ENCODE measurements at regions not wholly inside any gene's neighbourhood (a gene's known extent, or its start where the extent isn't known, plus 50 kb on each side); places are given as distances from the start of the nearest gene placed in this dataset.

- no peak for DNase-seq
These were observed 1142.0 kb upstream of the TMEFF2 start for GRCh38 chr2:193336781-193337180.

GRCh38 chr2:193334401-193334800, 1139.7 kb upstream of the TMEFF2 start:
- DNase-seq: no peak

DNA sequence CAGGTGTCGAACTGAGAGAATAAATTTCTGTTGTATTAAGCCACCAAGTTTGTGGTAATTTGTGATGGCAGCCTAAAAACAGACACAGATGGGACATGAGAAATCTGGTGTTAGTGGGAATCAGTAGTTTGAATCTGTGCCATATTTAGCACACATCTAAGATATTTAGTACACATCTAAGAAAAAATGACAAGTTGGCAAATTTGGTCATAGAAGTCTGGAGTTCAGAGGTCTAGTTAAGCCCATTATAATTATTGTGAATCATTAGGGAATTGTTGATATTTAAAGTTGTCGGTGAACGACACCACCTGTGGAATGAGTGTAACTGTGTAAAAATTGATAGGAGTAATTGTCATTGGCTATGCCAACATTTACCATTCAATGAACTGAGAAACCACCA, 1138.8 kb upstream of the TMEFF2 start:
- DNase-seq: no peak

DNA sequence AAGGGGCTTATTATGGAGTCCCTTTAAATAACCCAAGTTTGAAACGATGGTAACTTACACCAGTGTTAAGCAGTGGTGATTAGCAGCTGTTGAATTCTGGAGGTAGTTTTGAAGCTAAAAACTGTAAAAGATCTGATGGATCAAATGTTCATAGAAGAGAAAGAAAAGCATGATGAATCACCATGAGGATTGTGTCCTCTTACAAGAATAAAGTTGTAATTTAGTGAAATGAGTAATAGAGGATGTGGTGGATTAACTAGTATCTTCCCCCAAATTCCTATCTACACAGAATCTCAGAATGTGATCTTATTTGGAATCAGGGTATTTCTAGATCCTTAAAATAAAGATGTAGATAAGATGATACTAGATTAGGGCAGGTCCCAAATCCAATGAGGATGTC, 1138.2 kb upstream of the TMEFF2 start:
- DNase-seq: no peak

DNA sequence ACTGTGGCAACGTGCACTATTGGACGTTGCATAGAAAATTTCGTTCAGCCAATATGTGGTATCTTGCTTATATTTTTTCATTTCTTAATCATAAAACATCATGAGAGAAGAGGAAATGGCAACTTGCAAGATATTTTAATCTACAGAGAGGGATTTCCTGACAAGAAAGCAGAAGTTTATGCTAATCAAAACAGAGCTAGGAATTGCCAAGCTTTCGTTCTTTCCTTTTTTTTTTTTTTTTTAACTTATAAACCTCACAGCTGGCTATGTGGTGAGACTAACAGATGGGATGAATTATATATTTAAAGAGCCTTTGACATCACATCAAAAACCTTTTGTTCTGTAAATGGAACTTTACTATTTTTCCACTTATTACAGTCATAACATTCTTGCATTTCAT, 1136.9 kb upstream of the TMEFF2 start:
- no peak for DNase-seq

- DNase-seq: no peak
These were observed 1131.6 kb upstream of the TMEFF2 start for GRCh38 chr2:193326296-193326695.

DNA sequence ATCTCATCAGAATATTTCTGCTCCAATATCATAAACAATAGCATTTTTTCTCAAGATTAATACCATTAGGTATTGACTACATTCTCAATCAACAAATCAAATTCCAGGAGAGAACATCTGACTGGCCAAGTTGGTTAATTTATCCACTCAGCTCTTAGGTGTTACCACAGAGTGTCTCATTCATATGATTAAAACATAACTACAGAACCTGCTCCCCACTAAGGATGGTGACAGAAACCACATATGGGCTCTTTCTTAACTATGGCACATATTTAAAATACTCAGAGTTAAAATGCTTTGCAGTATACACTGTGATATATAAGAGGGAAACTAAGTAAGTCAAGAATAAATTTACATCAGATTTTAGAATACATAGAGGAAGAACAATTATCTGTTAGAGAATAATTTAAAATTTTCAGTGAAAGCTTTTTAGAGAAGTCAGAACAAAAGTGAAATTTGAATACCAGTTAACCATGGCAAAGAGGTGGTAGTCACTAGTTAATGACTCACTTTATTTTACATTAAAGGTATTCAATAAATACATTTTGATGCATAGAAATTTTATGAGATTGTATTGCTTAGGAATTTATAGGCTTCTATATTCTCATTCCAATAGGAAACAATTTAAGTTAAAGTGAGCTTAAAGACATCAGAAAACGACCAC, 1120.8 kb upstream of the TMEFF2 start:
- no peak for DNase-seq

DNA sequence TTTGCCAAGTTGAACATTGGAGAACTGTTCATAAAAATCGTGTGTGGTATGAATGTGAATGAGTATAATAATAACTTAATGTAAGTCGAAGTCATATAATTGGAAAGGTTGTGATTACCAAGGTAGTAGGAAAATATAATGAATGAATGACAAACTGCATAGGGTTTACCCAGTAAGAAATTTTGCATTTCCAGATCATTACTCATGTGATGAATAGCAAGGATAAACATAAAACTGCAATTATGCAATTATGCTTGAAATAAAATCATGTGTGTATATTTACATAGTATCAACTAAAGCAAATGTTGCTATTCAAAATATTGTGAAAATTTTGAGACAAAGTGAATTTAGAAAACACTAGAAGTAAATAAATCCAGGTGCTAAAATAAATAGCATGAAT, 1108.7 kb upstream of the TMEFF2 start:
- no peak for DNase-seq

DNA sequence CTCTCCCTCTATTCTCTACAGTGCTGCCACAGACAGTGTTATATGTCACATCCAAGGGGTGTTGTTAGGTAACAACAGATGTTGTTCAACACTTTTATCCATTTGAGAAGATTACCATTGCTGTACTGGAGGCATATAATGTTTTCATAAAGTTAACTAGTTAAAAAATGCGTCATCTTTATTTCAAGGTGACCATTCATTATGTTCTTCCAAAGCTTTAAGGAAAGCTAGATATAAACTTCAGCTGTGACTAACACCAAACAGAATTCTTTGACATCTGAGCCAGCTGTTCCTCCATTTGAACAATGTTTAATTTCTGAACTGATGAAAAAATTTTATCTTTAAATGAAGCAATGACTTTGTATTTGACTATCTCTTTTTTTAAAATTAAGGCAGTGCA, 1099.6 kb upstream of the TMEFF2 start:
- no peak for DNase-seq

DNA sequence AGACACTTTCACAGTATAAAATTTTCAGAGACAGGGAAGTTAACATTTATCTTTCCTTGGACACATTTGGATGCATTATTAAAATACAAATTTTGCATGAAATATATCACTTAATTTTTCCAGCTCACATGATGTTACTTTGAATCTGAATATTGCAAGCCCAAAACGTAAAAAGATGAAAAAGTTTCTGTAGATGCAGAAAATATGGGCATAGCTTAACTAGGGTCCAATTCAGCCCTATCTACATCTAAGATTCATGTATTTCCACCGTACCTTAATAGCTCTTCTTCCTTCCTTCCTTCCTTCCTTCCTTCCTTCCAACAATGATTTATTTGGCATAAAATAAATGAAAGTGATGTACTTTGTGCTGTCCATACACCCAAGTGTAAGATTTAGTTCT, 1084.6 kb upstream of the TMEFF2 start:
- no peak for DNase-seq

DNA sequence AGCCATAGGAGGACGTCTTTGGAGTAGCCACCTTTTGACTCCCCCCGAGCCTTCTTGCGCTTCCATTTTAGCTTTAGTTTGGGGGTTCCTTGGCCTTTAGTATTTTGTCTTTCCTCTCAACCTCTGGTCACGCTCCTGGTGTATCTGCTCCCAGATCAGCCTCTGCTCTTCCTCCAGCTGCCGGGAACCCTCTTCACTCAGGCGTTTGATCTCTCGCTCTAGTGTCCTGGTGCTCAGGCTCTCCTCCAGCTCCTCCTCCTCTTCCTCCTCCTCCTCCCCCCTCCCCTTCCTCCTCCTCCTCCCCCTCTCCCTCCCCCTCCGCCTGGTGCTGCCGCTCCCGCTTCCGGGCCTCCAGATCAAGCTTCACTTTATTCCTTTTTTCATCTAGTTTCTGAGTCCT, 1082.3 kb upstream of the TMEFF2 start:
- DNase-seq: no peak

GRCh38 chr2:193276560-193276959, 1081.8 kb upstream of the TMEFF2 start:
- DNase-seq: no peak

DNA sequence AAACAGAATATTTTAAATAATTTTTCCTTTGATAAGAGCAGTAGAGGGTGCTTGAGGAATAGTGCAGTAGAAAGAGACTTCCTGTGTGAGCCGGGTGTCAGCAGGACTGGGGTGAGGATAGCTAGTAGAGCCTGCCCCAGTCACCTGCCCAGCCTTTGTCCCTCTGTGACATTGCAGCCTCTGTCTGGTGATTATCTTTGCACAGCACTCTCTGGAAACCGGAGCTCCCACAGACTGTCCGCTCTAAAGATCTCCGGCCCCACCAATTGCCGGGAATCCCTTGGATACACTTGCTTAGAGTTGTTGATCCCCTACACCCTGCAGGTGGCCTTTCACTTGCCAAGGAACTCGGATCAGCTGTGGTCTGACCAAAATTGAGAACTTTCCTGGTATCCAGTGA, 1081.3 kb upstream of the TMEFF2 start:
- no peak for DNase-seq

DNA sequence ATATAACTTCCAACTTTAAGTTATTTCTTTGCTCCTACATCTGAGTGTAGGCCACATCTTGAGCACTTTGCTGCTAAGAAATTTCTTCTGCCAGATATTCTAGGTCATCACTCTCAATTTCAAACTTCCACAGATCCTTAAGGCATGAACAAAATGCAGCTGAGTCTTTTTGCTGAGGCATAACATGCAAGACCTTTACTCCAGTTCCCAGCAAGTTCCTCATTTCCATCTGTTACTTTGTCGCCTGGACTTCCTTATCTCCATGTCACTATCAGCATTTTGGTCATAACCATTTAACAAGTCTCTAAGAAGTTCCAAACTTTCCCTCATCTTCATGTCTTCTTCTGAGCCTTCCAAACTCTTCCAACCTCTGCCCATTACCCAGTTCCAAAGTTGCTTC, 1077.3 kb upstream of the TMEFF2 start:
- no peak for DNase-seq

DNA sequence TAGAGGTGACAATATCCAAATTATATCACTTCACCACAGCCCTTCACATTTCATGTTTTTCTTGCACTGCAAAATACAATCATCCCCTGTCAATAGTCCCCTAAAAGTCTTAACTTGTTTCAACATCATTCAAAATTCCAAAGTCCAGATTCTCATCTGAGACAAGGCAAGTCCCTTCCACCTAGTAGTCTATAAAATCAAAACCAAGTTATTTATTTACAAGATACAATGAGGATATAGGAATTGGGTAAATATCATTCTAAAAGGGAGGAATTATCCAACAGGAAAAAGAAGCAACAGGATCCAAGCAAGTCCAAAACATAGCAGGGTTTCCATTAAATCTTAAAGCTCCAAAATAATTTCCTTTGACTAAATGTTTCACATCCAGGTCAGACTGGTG, 1076.1 kb upstream of the TMEFF2 start:
- no peak for DNase-seq

DNA sequence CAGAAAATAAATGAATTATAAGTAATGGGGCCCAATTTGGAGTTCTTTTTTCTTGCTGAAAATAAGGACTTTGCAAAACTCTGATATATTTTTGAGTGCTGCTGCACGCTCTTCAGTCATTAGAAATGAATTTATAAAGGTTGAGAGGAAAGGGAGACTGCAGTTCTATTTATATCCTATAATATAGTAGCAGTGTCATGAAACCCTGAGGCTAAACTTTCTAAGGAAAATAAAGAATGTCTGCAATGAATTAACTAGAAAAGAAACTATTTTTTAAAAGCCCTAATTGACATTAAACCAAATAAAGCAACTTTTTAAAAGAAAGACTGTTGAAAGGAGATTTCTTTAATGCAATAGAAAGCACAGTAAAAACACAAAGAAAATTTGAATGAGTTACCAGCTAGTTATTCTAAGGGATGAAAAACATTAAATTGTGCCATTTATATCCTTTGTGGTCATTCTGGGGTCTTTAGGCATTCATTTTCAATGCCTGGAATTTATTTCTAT, 1072.8 kb upstream of the TMEFF2 start:
- no peak for DNase-seq

DNA sequence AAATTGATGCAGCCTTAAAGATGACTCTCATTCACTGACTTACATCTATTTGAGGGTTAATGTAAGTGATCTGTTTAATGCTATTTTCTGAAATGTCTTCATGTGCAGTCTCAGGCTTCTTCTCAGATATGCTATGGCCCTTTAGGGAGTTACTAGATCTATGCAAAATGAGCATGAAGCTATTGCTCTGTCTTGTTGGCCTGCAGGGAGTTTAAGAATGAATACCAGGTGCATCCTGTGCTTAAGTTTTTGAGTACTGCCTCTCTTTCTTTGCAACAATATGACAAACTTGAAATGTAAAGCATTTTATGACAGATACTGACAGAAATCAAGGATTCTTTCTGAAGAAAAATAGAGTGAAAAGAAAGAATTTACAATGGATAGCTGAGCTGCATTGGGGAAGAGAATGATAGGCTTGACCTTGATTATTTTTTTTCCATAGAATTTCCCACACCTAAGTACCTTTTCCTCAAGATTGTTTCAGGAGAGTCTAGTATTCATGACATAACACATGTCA, 1058.3 kb upstream of the TMEFF2 start:
- no peak for DNase-seq

GRCh38 chr2:193251909-193252308, 1057.2 kb upstream of the TMEFF2 start:
- no peak for DNase-seq

DNA sequence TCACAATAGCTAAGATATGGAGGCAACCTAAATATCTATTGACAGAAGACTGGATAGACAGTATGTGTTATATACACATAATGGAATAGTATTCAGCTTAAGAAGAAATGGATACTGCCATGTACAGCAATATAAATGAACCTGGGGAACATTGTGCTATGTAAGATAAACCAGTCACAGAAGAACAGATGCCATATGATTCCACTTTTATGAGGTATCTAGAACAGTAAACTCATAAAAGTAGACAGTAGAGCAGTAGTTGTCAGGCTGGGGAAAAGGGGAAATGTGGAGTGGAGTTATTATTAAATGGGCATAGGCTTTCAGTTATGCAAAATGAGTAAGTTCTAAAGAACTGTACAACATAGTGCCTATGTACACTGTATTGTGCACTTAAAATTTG, 1055.7 kb upstream of the TMEFF2 start:
- DNase-seq: no peak

DNA sequence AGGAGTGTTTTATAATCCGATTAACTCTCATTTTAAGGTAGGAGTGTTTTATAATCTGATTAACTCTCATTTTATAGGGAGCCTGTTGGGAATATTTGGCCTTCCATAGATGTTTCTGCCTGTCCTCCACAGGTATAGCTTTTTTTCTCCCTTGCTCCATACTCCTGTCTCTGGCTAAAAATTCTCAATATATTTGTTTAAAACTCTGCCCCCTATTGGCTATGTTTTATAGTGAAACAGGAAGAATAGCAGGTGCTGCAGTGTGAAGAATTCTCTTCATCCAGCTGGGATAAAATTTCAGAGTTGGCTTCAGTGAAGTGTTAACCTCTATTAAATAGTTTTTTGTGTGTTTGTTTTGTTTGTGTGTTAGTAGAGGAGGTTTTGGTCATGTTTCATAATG, 1046.0 kb upstream of the TMEFF2 start:
- no peak for DNase-seq

DNA sequence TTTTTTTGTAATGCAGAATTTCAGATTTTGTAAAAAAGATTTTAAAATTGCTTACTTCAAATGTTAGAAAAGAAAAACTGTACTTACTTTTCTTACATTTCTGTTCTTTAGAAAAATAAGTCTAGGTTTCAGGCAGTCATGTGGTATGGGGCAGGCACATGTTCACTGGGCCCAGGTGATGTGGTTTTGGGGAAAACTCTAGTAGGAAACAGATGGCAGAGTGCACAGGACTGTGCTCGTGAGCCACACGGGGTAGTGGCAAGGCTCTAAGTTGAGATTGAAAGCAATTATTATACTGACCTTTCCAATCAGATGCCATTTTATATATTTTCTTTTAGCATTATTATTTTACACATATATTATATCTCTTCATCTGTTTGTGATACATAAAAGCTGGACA, 1036.9 kb upstream of the TMEFF2 start:
- DNase-seq: no peak

GRCh38 chr2:193228276-193228675, 1033.5 kb upstream of the TMEFF2 start:
- DNase-seq: no peak

DNA sequence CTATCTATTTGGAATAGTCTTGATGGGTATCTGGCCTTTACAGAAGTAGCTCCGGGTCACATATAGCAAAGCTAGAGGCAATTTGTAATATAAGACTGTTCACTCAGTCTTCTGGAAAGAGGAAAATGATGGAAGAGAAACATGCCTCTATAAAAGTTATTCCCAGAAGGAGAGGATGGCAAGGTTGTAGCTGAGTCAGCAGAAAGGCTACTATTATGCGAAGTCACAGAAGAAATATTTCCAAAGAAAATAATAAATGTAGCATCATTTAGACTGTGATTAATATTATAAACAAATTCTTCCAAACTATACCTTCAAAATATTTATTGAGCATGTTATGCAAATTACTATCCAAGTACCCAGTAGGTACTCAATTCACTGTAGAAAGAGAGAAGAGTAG, 1027.7 kb upstream of the TMEFF2 start:
- DNase-seq: no peak

GRCh38 chr2:193219413-193219812, 1024.7 kb upstream of the TMEFF2 start:
- no peak for DNase-seq

DNA sequence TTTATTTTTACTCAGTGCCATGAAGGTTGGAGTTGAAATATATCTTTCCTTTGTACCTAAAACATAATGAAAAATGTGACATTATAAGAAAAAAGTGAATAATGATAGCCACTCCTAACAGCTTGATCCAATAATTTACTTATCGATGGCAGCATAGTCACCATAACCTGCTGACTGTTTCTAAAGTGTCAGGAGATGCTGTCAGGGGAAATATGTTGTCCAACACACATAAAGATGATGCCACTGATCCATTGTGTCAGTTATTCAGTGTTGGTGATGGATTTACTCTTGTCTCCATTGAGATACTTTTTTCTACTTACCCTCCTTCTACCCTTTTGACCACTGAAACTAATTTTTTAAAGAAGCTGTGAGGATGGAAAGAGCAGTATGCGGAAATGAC, 1006.9 kb upstream of the TMEFF2 start:
- no peak for DNase-seq
